T-helper 17 cell (primary cell): ENCODE measurements at regions not wholly inside any gene's neighbourhood (a gene's known extent, or its start where the extent isn't known, plus 50 kb on each side); places are given as distances from the start of the nearest gene placed in this dataset.
"Not testable (repeated sequence)": the region's sequence is repeated elsewhere in the genome, so short reads cannot be mapped to it uniquely, and the experiment has no call there.

ENCODE experiments used
- ATAC-seq: fragments of 150-1000 bp; cut with Tn5 transposase; 2 replicates; pipeline ENCODE4 v1.10.0; 2021; ENCODE audit warnings: mild to moderate bottlenecking, moderate library complexity
- DNase-seq, 3 donors: peaks; one replicate each; pipeline versions ENCODE4 v3.0.0 to v3.0.0-alpha.2; 2020 to 2021
- H3K9me3 ChIP-seq: one replicate; pipeline ENCODE4 v1.7.0; 2013; ENCODE audit warnings: low read length, mild to moderate bottlenecking; ENCODE audit not compliant: control insufficient read depth, poor library complexity, severe bottlenecking
- H3K27ac Mint-ChIP-seq: one replicate; pipeline ENCODE4 v1.8.0; 2022; ENCODE audit warnings: mild to moderate bottlenecking, moderate library complexity, mixed read lengths
- H3K27me3 Mint-ChIP-seq: one replicate; pipeline ENCODE4 v1.8.0; 2022; ENCODE audit warnings: mixed read lengths
- H3K36me3 Mint-ChIP-seq: one replicate; pipeline ENCODE4 v1.8.0; 2022; ENCODE audit warnings: low read depth, mixed read lengths
- H3K4me1 Mint-ChIP-seq: one replicate; pipeline ENCODE4 v1.8.0; 2022; ENCODE audit warnings: mild to moderate bottlenecking, mixed read lengths
- H3K4me3 Mint-ChIP-seq: one replicate; pipeline ENCODE4 v1.8.0; 2022; ENCODE audit warnings: mild to moderate bottlenecking, moderate library complexity, mixed read lengths

DNA sequence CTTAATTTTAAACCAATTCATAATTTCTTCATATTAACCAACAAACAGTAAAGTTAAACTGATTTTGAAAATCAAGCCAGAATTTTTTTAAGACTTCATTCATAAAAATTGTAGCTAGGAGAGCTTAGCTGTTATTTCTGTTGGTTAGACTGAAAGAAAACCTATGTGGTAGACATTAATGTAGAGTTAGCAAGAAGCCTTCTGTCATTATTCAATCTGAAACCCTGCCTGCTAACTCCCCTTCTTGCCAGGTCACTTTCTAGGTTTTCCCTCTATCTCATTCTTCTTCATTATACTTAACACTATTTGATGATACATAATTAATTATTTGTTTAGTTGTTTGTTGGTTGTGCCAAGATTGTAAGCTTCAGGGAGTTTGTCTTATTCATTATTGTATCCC, 304.3 kb upstream of the MEF2C start:
- H3K36me3 Mint-ChIP-seq: no peaks in the 10 kb centered on the region
- no peaks in the 10 kb centered on the region for H3K9me3 ChIP-seq
- no peak overlapping the region for H3K27ac Mint-ChIP-seq
- no peaks in the 10 kb centered on the region for H3K27me3 Mint-ChIP-seq
- ATAC-seq (no peak), DNase-seq (no peak)
- H3K4me1 Mint-ChIP-seq: no peaks in the 10 kb centered on the region
- no peak overlapping the region for H3K4me3 Mint-ChIP-seq

GRCh38 chr5:89181546-89181945, 298.6 kb upstream of the MEF2C start:
- DNase-seq (no peak), ATAC-seq (no peak)
- Mint-ChIP-seq H3K36me3 (no peaks in the 10 kb centered on the region), H3K27ac (no peak overlapping the region), H3K4me3 (no peak overlapping the region), H3K4me1 (no peaks in the 10 kb centered on the region), H3K27me3 (no peaks in the 10 kb centered on the region)
- no peaks in the 10 kb centered on the region for H3K9me3 ChIP-seq

GRCh38 chr5:89179731-89180130, 296.7 kb upstream of the MEF2C start:
- ATAC-seq: no peak
- no peak overlapping the region for H3K4me3 Mint-ChIP-seq

DNA sequence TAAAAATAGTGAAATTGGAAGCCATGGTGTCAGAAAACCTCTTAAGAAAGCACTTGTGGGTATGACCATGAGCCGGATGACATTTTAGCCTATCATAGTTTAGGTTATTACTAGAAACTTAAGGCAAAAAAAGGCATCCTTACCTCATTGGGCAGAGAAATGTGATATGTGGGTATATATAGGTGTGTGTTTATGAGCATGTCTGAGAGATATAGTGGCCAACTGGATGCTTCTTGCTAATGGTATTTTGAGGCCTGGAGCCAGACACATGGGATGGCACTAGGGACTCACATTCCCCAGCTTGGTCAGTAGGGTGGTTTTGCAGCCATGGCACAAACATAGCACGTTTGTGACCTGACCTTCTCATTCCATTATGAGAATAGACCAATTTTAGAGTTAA, 295.6 kb upstream of the MEF2C start:
- Mint-ChIP-seq H3K36me3 (no peaks in the 10 kb centered on the region), H3K27me3 (no peaks in the 10 kb centered on the region), H3K4me1 (no peaks in the 10 kb centered on the region), H3K4me3 (no peak overlapping the region), H3K27ac (no peak overlapping the region)
- ATAC-seq (no peak), DNase-seq (no peak)
- H3K9me3 ChIP-seq: no peaks in the 10 kb centered on the region

More at GRCh38 chr5:89179731-89180130, 296.7 kb upstream of the MEF2C start:
- Mint-ChIP-seq H3K27ac (no peak overlapping the region), H3K36me3 (no peaks in the 10 kb centered on the region), H3K4me1 (no peaks in the 10 kb centered on the region), H3K27me3 (no peaks in the 10 kb centered on the region)
- no peaks in the 10 kb centered on the region for H3K9me3 ChIP-seq
- DNase-seq: no peak

- H3K36me3 Mint-ChIP-seq: no peaks in the 10 kb centered on the region
- H3K27me3 Mint-ChIP-seq: no peaks in the 10 kb centered on the region
- H3K27ac Mint-ChIP-seq: no peak overlapping the region
- ATAC-seq (no peak), DNase-seq (no peak)
- no peak overlapping the region for H3K4me3 Mint-ChIP-seq
- no peaks in the 10 kb centered on the region for H3K9me3 ChIP-seq
- no peaks in the 10 kb centered on the region for H3K4me1 Mint-ChIP-seq
Measured at GRCh38 chr5:89173528-89173927, 290.5 kb upstream of the MEF2C start.

DNA sequence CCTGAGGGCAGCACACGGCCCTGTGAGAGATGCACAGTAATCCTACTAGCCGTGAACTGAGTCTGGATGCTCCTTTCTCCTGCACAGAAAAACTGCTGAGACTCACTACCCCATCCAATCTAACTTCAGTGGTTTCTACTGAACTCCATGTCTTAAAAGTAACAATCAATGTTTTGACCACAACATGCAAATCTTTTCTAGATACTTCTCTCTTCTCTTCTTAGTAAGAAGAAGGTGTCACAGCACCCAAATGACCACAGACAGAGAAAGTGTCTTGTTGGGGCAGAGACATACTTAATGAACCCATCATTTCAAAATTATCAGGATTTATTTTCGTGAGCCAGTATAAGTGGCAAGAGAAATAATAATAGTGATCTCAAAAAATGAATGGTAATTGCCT, 285.8 kb upstream of the MEF2C start:
- DNase-seq (no peak), ATAC-seq (no peak)
- Mint-ChIP-seq H3K27me3 (no peaks in the 10 kb centered on the region), H3K4me3 (no peak overlapping the region), H3K4me1 (no peaks in the 10 kb centered on the region), H3K27ac (no peak overlapping the region), H3K36me3 (no peaks in the 10 kb centered on the region)
- H3K9me3 ChIP-seq: no peaks in the 10 kb centered on the region

DNA sequence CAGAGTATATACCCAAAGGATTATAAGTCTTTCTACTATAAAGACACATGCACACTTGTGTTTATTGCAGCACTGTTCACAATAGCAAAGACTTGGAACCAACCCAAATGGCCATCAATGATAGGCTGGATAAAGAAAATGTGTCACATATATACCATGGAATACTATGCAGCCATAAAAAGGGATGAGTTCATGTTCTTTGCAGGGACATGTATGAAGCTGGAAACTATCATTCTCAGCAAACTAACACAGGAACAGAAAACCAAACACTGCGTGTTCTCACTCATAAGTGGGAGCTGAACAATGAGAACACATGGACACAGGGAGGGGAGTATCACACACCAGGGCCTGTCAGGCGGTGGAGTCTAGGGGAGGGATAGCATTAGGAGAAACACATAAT, 281.7 kb upstream of the MEF2C start:
- H3K27ac Mint-ChIP-seq, H3K36me3 Mint-ChIP-seq, H3K9me3 ChIP-seq, H3K4me3 Mint-ChIP-seq, DNase-seq, ATAC-seq, H3K4me1 Mint-ChIP-seq, H3K27me3 Mint-ChIP-seq: not testable (repeated sequence)

DNA sequence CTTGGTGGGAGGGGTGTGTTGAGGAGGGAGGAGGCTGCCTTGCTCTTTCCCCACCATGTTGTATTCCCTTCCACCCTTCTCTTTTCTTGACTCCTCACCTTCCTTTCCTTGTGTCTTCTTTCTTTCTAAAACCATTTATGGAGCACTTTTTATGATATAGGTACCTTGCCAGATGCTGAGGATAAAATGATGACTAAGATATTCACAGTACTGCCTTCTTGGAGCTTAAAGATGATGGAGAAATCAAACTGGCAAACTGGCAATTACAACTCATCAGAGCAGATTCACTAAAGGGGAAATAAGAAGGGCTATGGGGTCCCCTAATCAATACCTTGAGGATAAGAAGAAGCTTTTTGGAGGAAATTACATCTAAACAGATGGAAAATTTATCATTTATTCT, 273.2 kb upstream of the MEF2C start:
- no peak for ATAC-seq
- no peaks in the 10 kb centered on the region for H3K9me3 ChIP-seq
- Mint-ChIP-seq H3K4me3 (no peak overlapping the region), H3K27me3 (no peaks in the 10 kb centered on the region), H3K27ac (no peak overlapping the region), H3K4me1 (no peaks in the 10 kb centered on the region), H3K36me3 (no peaks in the 10 kb centered on the region)
- DNase-seq: no peak

DNA sequence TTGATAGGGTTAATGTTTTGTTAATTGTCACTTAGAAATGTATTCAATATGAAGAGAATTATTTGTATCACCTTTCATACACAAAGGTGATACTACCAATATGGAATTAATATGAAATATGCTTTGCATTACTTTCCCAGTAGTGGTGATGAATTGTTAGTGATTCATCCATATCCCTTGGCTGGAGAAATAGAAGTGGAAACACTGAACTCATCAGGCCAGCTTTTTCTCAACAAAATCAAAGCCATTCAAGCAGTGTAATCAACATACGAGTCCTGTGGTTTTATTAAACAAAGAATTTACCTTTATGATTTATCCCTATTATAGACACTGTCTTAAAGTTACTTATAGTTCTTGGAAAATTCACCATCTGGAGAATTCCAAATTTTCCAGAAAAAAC, 264.0 kb upstream of the MEF2C start:
- Mint-ChIP-seq H3K36me3 (no peaks in the 10 kb centered on the region), H3K27me3 (no peaks in the 10 kb centered on the region), H3K4me3 (no peak overlapping the region), H3K4me1 (no peaks in the 10 kb centered on the region), H3K27ac (no peak overlapping the region)
- ATAC-seq (no peak), DNase-seq (no peak)
- H3K9me3 ChIP-seq: no peaks in the 10 kb centered on the region

DNA sequence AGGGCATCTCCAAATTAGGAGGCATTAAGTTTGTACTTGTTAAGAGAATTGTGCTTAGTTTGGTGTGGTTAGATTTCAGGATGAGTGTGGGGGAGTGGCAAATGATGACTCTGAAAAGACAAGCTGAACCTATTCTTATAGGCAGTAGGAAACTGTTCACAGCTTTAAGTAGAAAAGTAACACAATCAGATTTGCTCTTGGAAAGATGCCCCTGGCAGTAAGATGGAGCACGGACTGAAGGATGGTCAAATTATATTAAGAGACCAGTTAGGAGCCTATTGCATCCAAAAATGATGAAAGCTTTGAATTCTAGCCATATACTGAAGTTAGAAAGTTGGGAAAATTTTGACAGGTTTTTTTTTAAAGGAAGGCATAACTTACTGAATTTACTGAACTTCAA, 254.2 kb upstream of the MEF2C start:
- Mint-ChIP-seq H3K27me3 (no peaks in the 10 kb centered on the region), H3K36me3 (no peaks in the 10 kb centered on the region), H3K4me1 (no peaks in the 10 kb centered on the region), H3K27ac (no peak overlapping the region), H3K4me3 (no peak overlapping the region)
- H3K9me3 ChIP-seq: no peaks in the 10 kb centered on the region
- ATAC-seq: no peak
- no peak for DNase-seq

- ATAC-seq (no peak), DNase-seq (no peak)
- H3K27me3 Mint-ChIP-seq: no peaks in the 10 kb centered on the region
- H3K4me1 Mint-ChIP-seq: no peaks in the 10 kb centered on the region
- no peak overlapping the region for H3K27ac Mint-ChIP-seq
- no peak overlapping the region for H3K4me3 Mint-ChIP-seq
- H3K36me3 Mint-ChIP-seq: no peaks in the 10 kb centered on the region
- H3K9me3 ChIP-seq: no peaks in the 10 kb centered on the region
Measured at GRCh38 chr5:89133975-89134374, 251.0 kb upstream of the MEF2C start.

DNA sequence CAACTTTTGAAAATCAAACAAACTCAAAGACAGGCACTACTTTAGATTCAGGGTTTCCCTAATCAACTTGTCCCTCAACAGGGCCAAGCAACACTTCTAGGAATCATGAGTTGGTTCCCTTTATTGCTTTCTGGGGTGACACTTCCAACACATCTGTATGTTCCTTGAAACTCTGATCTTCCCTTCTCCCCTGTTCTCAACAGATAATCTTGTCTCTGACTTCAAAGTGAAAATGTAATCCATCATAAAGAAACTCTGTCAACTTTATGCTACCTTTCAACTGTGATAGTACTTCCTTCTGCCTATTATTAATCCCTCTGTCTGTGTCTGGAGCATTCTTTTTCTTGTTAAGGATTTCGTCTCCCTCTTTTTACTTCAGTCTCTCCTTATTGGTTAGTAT, 250.1 kb upstream of the MEF2C start:
- DNase-seq (no peak), ATAC-seq (no peak)
- H3K27me3 Mint-ChIP-seq: no peaks in the 10 kb centered on the region
- H3K9me3 ChIP-seq: no peaks in the 10 kb centered on the region
- H3K27ac Mint-ChIP-seq: no peak overlapping the region
- no peaks in the 10 kb centered on the region for H3K4me1 Mint-ChIP-seq
- no peaks in the 10 kb centered on the region for H3K36me3 Mint-ChIP-seq
- H3K4me3 Mint-ChIP-seq: no peak overlapping the region

GRCh38 chr5:89130851-89131250, 247.9 kb upstream of the MEF2C start:
- H3K4me1 Mint-ChIP-seq: no peaks in the 10 kb centered on the region
- no peak overlapping the region for H3K27ac Mint-ChIP-seq
- H3K4me3 Mint-ChIP-seq: no peak overlapping the region
- H3K36me3 Mint-ChIP-seq: no peaks in the 10 kb centered on the region
- DNase-seq: no peak
- H3K27me3 Mint-ChIP-seq: no peaks in the 10 kb centered on the region
- no peaks in the 10 kb centered on the region for H3K9me3 ChIP-seq
- no peak for ATAC-seq

- no peaks in the 10 kb centered on the region for H3K4me1 Mint-ChIP-seq
- H3K36me3 Mint-ChIP-seq: no peaks in the 10 kb centered on the region
- no peaks in the 10 kb centered on the region for H3K27me3 Mint-ChIP-seq
- H3K4me3 Mint-ChIP-seq: no peak overlapping the region
- H3K27ac Mint-ChIP-seq: no peak overlapping the region
- ATAC-seq (no peak), DNase-seq (no peak)
- H3K9me3 ChIP-seq: no peaks in the 10 kb centered on the region
Measured at GRCh38 chr5:89129941-89130340, 247.0 kb upstream of the MEF2C start.
